ENCODE measurements at regions not wholly inside any gene's neighbourhood (a gene's known extent, or its start where the extent isn't known, plus 50 kb on each side); places are given as distances from the start of the nearest gene placed in this dataset.
A peak's percentile ranks its signal among the peaks of the same experiment; 100 is the strongest.
"Not testable (repeated sequence)": the region's sequence is repeated elsewhere in the genome, so short reads cannot be mapped to it uniquely, and the experiment has no call there.

- TF ChIP-seq, protein P1, sequence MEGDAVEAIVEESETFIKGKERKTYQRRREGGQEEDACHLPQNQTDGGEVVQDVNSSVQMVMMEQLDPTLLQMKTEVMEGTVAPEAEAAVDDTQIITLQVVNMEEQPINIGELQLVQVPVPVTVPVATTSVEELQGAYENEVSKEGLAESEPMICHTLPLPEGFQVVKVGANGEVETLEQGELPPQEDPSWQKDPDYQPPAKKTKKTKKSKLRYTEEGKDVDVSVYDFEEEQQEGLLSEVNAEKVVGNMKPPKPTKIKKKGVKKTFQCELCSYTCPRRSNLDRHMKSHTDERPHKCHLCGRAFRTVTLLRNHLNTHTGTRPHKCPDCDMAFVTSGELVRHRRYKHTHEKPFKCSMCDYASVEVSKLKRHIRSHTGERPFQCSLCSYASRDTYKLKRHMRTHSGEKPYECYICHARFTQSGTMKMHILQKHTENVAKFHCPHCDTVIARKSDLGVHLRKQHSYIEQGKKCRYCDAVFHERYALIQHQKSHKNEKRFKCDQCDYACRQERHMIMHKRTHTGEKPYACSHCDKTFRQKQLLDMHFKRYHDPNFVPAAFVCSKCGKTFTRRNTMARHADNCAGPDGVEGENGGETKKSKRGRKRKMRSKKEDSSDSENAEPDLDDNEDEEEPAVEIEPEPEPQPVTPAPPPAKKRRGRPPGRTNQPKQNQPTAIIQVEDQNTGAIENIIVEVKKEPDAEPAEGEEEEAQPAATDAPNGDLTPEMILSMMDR (IDR thresholded peaks at IDR 0.05; ENCODE audit: low read depth, low read length): no peak
- ChIA-PET CTCF (no interaction called here), POLR2A (no interaction called here)
- Histone ChIP-seq H3K27me3 (ENCODE audit: control insufficient read depth, insufficient read depth, low read length) (peaks cover 2% of the 10 kb centered on the region), H3K9me3 (ENCODE audit: control insufficient read depth, insufficient read depth, low read length) (no peaks in the 10 kb centered on the region), H3K4me3 (ENCODE audit: low read depth, low read length) (no peak overlapping the region), H3K27ac (ENCODE audit: low read depth, low read length) (no peak overlapping the region)
- DNase-seq (ENCODE audit: low read depth, low spot score): no peak
Observed at GRCh38 chr1:221256773-221257172, 377.5 kb downstream of the HLX start.

DNA sequence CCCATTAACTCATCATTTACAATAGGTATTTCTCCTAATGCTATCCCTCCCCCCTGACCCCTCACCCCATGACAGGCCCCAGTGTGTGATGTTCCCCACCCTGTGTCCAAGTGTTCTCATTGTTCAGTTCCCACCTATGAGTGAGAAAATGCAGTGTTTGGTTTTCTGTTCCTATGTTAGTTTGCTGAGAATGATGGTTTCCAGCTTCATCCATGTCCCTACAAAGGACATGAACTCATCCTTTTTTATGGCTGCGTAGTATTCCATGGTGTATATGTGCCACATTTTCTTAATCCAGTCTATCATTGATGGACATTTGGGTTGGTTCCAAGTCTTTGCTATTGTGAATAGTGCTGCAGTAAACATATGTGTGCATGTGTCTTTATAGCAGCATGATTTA, 378.3 kb downstream of the HLX start:
- H3K27ac ChIP-seq (ENCODE audit: low read depth, low read length); H3K27me3 ChIP-seq (ENCODE audit: control insufficient read depth, insufficient read depth, low read length); H3K4me3 ChIP-seq (ENCODE audit: low read depth, low read length); H3K9me3 ChIP-seq (ENCODE audit: control insufficient read depth, insufficient read depth, low read length); DNase-seq (ENCODE audit: low read depth, low spot score); CTCF ChIA-PET; POLR2A ChIA-PET: not testable (repeated sequence)

- CTCF ChIA-PET: interaction anchor here (0.6 to 3.9 kb wide), 4 partner anchors 14 to 390 kb away, joined by 4 to 168 read pairs (median 14); no protein-coding TSS in a partner anchor
- H3K4me3 ChIP-seq (ENCODE audit: low read depth, low read length); DNase-seq (ENCODE audit: low read depth, low spot score); H3K27me3 ChIP-seq (ENCODE audit: control insufficient read depth, insufficient read depth, low read length); POLR2A ChIA-PET; H3K9me3 ChIP-seq (ENCODE audit: control insufficient read depth, insufficient read depth, low read length); H3K27ac ChIP-seq (ENCODE audit: low read depth, low read length): not testable (repeated sequence)
Observed at GRCh38 chr1:221262677-221263076, 383.4 kb downstream of the HLX start.

DNA sequence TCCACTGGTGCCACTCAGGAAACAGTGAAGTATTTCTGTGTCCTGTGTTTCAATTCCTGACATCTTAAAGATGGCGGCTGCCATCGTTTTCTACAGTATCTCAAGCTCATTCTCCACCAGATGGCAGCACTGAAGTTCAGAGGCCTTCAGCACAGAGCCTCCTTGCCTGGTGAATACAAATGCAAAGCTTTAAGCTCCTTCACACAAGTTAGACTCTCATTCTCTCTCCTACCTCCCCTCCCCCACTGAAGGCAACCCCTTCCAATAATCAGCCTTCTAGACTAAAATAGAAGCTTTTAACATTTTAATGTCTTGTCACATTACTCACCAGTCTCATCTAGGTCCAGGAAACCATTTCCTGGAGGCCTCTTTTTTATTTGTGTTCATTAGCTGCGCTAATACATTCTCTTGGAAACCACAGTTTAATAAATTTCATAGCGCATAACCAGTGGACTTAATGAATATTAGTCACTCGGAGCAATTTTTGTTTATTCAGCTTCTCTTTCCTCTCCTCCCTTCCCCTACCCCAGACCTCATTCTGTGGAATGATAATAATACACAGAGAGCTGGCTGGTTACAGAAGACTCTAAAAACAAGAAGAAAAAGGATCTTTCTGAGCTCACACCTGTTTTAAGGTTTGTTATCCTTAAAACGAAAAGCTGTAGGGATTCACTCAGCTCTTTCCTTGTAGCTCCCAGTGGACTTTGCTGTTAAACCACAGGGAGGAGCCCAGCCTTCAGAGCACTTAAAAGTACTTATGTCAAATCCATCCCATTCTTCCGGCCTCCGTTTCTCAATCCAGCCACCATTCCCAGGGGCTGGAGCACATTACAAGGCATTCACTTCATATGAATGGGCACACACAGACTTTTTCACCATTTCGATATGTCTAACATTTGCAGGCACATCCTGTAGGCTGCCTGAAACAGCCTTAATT, 384.9 kb downstream of the HLX start:
- Histone ChIP-seq H3K9me3 (ENCODE audit: control insufficient read depth, insufficient read depth, low read length) (peaks cover 3% of the 10 kb centered on the region; the same call in 1 of the 2 replicates), H3K27ac (ENCODE audit: low read depth, low read length) (no peak overlapping the region), H3K4me3 (ENCODE audit: low read depth, low read length) (no peak overlapping the region), H3K27me3 (ENCODE audit: control insufficient read depth, insufficient read depth, low read length) (peaks cover 2% of the 10 kb centered on the region)
- CTCF ChIA-PET: interaction anchor here (0.6 to 3.9 kb wide), 50 partner anchors 9 to 1192 kb away, joined by 3 to 168 read pairs (median 4); no protein-coding TSS in a partner anchor
- peak; percentile 56 for DNase-seq (ENCODE audit: low read depth, low spot score)
- POLR2A ChIA-PET: interaction anchor here (0.6 to 0.8 kb wide), 2 partner anchors 446 to 1344 kb away, joined by 3 to 6 read pairs; no protein-coding TSS in a partner anchor
- TF ChIP-seq, protein P1 (IDR thresholded peaks at IDR 0.05; ENCODE audit: low read depth, low read length): peak; percentile 64

- no peak for DNase-seq (ENCODE audit: low read depth, low spot score)
- no peak overlapping the region for H3K27ac ChIP-seq (ENCODE audit: low read depth, low read length)
- POLR2A ChIA-PET: no interaction called here
Observed at GRCh38 chr1:221264848-221265247, 385.6 kb downstream of the HLX start.

More at GRCh38 chr1:221264848-221265247, 385.6 kb downstream of the HLX start:
- peaks cover 3% of the 10 kb centered on the region; the same call in 1 of the 2 replicates for H3K9me3 ChIP-seq (ENCODE audit: control insufficient read depth, insufficient read depth, low read length)
- peaks cover 2% of the 10 kb centered on the region for H3K27me3 ChIP-seq (ENCODE audit: control insufficient read depth, insufficient read depth, low read length)
- CTCF ChIA-PET: interaction anchor here (1.5 to 3.9 kb wide), 10 partner anchors 51 to 1191 kb away, joined by 3 to 168 read pairs (median 6); no protein-coding TSS in a partner anchor
- H3K4me3 ChIP-seq (ENCODE audit: low read depth, low read length): no peak overlapping the region
- TF ChIP-seq, protein P1 (IDR thresholded peaks at IDR 0.05; ENCODE audit: low read depth, low read length): no peak

All from AG04450 (cell line).